ENCODE measurements at regions not wholly inside any gene's neighbourhood (a gene's known extent, or its start where the extent isn't known, plus 50 kb on each side); places are given as distances from the start of the nearest gene placed in this dataset.

DNA sequence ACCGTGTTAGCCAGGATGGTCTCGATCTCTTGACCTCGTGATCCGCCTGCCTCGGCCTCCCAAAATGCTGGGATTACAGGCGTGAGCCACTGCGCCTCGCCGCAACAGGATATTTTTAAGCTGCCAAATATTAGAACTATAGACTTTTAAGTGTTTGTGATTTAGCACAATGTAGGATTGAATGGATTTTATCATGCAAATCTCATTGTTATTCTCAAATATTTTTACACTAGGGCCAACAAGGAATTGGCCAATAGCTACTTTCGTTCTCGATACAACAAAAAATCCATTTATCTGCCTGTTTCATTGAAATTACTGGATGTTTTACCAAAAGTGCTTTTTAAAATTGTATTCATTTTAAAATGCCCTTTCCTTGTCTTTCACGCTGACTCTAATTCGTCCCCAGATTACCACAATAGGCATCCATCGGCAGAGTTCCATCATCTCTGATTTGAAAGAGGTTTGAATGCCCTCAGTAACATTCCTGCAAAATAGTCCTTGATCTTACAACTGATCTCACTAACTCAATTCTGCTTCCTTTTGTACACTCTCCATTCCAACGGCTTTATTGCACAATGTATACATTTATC is 99.6 kb upstream of the ROBO2 start:
- no peak for DNase-seq

DNA sequence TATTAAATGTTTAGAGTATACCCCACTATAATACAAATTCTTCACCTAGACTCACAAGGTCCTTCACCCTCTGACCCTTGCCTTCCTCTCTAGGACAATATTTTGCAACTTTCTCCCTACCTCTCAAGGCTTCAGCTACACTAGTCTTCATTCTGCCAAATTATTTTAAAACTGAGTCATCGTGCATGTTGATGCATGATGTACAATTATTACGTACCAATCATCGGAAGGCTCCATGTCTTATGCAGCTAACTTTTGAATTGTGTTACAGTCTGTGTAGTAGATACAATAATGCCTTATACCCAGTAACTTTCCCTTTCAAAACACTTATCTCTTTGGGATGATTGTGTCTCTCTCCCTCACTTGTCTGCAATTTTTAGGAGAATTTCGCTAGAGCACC is 98.5 kb upstream of the ROBO2 start:
- DNase-seq, result no peak

DNA sequence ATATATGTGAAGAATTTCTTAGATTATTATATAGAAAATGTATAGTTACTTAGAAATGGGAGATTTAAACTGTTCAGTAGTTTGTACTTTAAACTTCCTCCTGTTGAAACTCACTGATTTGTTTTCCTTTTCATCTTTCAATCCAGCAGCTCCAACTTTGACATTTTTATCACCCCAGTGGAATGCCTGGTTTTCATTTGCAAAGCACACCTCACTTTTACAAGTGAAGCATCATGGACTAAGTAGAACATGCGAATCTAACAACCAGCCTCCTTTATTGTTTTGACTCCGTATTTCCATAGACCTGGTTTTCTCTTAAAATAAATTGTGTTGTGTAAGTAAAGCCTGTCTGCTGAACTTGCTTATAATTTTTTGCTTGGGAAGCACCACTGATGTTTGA is 97.8 kb upstream of the ROBO2 start:
- no peak for DNase-seq

GRCh38 chr3:76943058-76943457 is 96.8 kb upstream of the ROBO2 start:
- no peak for DNase-seq

DNA sequence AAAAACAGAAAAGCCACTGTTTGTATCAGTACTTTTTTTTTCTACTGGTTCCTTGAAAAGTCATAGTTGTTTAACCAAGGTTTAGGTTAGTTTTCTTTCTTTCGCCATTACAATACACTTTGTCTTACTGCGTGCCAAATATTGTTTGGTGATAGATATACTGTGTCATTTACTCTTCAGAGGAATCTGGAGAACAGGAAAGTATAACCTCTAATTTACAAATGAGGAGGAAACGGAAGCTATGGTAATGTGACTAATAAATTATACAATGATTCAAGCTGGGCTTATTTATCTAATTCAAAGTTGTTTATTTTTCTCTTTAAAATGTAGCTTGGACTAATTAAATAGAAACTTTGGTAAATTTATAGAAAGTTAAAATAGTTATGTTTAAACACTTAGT is 96.2 kb upstream of the ROBO2 start:
- DNase-seq, result no peak

DNA sequence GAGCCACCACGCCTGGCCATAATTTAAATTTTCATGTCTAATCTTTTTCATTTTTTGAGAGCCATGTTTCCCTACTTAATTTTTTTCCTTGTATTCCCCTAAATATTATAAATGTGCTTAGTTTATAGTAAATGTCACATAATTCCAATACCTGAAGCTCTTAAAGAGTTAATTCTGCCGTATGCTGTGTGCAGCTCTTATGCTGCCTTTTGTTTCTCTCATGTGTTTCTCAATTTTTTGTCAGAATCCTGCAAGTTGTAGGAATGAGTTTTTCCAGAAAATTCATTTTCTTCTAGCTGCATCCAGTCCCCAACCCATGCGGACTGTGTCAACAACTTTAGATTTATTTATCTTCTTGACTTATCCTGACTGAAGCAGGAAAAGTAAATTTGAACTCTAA is 90.9 kb upstream of the ROBO2 start:
- DNase-seq, result no peak

- no peak for DNase-seq
These were observed 90.4 kb upstream of the ROBO2 start for GRCh38 chr3:76949462-76949861.

DNA sequence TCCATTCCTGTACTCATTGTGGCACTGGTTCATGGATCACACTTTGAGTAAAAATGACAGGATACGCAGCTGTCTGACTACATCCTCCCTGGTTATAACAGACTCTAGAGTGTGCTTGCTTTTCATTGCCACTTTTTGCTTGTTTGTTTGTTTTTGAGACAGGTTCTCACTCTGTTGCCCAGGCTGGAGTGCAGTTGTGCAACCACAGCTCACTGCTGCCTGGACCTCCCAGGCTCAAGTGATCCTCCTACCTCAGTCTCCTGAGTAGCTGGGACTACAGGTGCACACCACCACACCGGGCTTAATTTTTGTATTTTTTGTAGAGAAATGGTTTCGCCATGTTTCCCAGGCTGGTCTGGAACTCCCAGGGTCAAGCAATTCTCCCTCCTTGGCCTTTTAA is 89.3 kb upstream of the ROBO2 start:
- DNase-seq, result no peak

GRCh38 chr3:76954412-76954811 is 85.5 kb upstream of the ROBO2 start:
- no peak for DNase-seq

DNA sequence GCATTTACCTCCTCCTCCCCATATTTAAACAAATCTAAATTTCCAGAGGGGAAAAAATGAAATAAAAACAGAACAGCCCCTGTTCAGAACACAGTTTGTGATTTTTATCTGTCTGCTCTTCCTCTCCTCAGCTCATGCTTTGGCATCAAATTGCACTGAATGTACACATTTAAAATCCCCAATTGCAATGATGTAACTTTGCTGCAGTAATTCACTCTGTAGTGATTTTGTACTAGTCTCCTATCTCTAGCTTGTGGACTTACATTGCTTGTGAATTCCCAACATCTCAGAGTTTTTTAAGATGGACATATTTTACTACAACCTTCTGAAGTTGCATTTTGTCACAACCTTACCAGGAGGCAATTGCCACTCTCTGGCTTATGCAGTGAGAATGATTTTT is 81.6 kb upstream of the ROBO2 start:
- DNase-seq, result no peak

- DNase-seq, result no peak
These were observed 81.0 kb upstream of the ROBO2 start for GRCh38 chr3:76958861-76959260.

DNA sequence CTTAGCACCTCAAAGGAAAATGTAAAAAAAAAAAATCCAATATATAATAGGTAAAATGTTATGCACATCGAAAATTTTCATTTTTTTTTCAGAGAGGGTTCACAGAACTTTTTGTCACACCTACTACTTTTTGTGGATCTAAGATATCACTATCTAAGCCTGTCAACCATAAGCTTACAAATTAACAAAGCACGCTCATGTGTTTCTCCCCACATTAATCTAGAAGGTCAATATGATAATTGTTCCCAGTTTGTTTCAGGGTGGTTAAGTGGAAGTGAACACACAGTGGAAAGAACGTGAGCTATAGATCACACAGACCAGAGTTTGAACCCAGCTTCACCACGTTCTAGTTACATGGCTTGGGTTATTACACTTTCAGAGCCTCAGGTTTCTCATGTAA is 78.6 kb upstream of the ROBO2 start:
- DNase-seq, result no peak

- DNase-seq, result no peak
These were observed 74.7 kb upstream of the ROBO2 start for GRCh38 chr3:76965122-76965725.

- no peak for DNase-seq
These were observed 70.4 kb upstream of the ROBO2 start for GRCh38 chr3:76969471-76969870.

DNA sequence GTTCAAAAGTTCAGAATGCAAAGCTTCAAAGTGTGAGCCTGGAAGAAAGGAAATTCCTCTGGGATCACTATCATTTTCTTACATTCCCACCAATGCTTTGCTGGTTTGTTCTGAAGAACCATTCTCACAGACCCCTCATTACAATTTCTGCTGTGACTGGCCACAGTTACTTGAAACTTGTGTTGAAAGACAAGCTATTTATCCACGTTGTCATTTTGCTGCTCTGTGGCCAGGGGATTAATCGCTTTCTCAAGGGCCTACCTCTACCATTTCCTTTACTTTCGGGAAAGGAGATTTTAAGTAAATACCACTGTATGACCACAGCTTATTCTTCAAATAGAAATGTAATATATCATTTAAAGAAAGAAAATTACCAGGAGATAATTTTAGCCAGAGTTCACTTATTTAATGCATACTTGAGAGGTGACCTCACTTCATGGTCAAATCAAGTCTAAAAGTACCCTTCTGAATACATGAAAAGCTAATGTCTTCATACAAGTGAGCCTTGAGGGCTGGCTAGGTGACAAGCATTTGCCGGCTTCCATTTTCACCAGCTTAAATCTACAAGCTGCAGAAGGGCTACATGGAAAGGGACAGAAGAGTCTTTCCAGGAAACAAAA is 69.8 kb upstream of the ROBO2 start:
- no peak for DNase-seq

DNA sequence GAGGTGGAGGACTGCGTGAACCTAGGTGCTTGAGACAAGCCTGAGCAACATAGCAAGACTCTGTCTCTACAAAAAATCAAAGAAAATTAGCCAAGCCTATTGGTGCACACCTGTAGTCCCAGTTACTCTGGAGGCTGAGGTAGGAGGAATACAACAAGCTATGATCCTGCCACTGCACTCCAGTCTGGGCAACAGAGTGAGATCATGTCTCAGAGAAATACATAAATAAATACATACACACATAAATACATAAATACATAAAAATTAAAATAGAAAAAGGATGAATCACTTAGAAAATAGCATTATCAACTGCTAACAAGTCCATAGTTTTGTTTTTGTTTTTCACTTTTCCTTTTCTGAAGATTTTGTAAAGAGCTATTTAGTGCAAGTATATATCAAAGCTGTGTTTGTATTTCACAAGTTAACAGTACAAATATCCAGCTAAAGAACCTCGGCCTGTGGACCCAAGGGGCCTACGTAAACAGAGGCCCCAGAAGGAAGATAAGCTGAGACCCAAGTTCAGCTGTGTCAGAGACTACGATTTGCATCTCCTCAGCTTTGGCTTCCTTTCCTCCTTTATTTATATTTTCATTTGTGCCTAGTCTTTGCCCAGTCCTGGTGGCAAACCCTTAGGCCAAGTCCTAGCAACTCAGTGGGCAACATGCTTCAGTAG is 67.1 kb upstream of the ROBO2 start:
- no peak for DNase-seq

DNA sequence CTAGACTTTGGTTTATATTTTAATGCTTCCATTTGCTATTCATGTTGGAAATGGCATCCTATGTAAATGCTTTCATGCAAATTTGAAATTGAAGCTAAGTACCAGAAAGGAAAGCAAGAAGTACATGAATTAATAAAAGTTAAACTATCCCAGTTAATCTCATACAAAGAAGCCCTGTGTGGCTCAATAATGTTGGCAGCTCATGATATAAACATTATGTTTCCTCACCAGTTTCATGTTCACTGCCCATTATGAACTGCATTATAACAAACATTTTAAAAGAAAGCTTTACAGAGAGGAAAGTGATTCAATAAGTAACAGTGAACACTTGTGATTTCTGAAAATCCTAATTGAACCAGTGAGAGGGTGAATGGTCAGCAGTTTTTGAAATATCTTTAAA is 62.9 kb upstream of the ROBO2 start:
- no peak for DNase-seq

- DNase-seq, result no peak
These were observed 54.3 kb upstream of the ROBO2 start for GRCh38 chr3:76985645-76986044.

DNA sequence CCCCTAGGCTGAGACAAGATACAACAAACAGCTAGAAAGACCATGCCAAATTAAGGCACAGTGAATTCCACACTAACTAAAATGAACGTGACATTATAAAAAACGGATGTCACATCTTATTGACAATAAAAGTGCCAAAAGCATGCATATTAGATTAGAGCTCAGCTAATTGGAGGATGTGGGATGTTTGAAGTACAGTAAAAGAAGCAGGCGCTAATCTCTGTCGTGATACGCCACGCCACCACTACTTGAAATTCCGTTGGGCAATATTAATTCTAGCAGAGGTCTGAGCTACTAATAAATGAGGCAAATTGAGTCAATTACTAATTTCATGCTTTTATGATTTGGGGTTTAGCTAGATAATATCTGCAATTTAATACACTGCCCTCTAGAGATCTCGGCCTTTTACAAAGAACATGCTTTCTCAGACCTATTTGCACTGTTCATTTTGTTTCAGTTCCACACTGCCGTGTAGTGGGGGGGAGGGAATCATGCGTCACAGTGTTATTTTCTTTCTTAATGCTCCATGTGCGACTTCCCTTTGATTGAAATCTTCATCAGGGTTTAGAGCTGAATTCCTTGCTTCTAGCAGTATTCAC is 52.9 kb upstream of the ROBO2 start:
- DNase-seq, result no peak
